HG03135 (cell line): ENCODE measurements at regions not wholly inside any gene's neighbourhood (a gene's known extent, or its start where the extent isn't known, plus 50 kb on each side); places are given as distances from the start of the nearest gene placed in this dataset.

ENCODE experiments used
- ATAC-seq: cut with Tn5 transposase; IDR thresholded peaks from one replicate; pipeline ENCODE4 v1.9.1; 2021; ENCODE audit warnings: mild to moderate bottlenecking, moderate library complexity; ENCODE audit not compliant: unreplicated experiment

DNA sequence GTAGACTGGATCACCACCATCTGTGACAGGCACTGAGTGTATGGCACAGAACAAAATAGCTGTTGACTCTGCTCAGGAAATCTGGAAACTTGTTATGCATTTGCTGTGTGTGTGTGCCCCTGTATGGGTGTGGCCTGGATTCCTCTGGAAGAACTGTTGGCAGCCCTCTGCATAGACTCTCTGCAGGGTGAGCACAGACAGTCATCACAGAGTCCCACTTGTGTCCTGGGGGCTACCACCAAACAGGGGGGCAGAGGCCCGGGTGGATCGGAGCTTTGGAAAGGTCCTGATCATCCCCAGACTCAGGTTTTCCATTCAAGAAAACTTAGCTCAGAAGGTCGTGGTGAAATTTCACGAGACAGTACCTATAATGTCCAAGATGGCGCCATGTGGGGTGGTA lies 258.6 kb downstream of the SOX11 start:
- ATAC-seq, result no peak

DNA sequence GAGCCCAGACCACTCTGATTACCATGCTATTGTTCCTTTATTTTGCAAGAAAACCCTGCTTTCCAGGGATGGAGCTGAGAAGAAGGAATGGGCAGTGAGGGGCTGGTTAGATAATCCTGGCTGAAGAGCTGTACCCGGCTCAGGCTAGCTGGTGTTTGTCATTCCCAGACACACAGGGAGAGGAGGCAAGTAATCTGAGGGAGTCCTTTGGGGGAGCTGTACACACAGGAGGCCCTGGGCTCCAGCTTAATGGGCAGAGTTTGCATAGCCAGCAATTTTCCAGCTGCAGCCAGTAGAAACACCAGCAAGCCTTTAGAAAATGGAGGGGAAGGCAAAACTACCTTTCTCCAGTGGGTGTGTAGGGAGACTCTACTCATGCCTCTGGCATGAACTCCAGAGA lies 259.3 kb downstream of the SOX11 start:
- ATAC-seq, result no peak

DNA sequence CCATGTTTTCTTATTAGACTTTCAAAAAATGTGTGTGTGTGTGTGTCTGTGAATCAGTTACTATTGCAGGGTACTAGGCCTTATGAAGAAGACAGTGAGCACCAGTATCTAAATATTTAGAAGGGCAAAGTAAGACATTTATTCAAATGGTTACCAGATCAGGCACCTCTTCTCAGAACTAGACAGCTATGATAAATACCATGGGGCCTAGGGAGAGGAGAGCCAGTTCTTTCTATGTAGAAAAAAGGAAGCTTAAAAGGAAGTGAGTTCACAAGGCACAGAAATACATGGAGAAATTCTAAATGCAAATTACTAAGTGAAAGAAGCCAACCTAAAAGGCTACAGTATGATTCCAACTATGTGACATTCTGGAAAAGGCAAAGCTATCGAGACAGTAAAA lies 261.3 kb downstream of the SOX11 start:
- no peak for ATAC-seq

DNA sequence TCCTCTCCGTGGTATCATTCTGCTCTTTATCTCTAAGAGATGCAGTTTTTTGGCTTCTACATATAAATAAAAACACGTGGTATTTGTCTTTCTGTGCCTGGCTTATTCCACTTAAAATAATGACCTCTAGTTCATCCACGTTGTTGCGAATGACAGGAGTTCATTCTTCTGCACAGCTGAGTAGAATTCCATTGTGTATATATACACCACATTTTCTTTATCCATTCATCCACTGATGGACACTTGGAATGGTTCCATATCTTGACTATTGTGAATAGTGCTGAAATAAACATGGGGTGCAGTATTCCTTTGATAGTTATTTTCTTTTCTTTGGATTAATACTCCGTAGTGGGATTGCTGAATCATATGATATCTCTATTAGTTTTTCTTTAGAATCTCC lies 262.3 kb downstream of the SOX11 start:
- no peak for ATAC-seq

DNA sequence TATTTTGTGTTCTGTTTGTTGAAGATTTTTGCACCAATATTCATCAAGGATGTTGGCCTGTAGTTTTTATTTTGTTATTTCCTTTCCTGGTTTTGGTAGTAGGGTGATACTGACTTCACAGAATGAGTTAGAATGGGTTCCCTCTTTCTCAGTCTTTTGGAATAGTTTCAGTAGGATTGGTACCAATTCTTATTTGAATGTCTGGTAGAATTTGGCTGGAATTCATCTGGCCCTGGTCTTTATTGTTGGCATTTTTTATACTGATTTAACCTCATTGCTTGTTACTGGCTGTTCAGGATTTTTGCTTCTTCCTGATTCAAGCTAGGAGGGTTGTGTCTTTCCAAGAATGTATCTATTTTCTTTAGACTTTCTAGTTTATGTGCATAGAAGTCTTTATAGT lies 263.7 kb downstream of the SOX11 start:
- no peak for ATAC-seq

DNA sequence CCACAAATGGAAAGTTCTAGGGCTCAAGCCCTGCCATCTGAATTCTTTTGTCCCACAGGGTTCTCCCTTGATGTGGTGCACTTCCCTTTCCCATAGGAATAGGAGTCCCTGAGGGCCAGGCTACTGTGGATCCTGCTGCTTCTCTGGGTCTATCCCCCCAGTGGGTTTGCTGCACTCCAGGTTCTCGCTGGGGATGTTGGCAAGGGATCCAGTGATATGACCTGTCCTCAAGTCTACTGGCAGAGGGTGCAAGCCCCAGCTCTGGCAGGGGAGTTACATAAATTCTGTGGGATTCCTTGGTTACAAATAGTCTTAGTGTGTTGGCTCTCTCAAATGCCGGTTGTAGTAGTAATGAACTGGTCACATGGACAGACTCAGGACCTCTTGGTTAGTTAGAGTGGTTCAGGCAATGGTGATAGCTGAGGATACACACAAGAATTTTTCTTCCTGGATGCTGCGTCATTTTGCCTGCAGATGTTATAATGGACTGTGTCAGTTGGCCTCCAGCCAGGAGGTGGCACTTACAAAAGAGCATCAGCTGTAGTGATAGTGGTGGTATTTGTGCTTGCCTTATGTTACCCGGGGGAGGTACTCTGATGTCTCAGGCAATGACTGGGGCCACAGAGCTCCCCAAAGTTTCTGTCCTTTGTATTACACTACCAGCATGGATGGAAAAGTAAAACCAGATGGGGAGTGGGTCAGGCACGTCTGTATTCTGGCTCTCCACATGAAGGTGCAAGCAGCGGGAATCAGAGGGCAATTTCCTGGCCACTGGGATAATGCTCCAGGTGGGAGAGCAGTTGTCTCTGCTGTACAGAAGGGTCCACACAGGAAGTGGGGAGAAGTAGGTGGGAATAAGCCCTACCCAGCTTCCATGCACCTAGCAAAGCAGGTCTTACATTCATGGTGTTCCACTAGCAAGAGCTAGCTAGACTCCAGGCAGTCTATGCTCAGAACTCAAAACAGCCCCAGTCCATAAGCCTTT lies 267.9 kb downstream of the SOX11 start:
- no peak for ATAC-seq

DNA sequence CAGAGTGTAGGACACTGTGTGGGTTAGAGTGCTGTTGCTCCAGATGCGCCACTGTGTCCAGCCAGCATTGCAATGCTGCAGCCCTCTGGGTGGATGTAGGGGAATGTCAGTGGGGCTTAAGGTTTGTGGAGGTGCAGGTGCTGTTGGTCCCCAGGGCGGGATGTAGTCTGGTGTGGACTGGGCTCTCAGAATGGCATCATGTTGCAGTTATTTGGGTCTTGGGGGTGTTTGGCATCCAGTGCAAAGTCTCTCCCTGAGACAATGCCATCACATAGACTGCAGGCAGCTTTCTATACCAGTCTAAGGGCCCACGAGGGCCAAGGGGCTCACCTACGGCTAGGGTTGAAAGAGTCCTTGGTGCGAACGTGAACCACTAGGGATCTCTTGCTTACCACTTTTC lies 275.3 kb downstream of the SOX11 start:
- ATAC-seq, result no peak

DNA sequence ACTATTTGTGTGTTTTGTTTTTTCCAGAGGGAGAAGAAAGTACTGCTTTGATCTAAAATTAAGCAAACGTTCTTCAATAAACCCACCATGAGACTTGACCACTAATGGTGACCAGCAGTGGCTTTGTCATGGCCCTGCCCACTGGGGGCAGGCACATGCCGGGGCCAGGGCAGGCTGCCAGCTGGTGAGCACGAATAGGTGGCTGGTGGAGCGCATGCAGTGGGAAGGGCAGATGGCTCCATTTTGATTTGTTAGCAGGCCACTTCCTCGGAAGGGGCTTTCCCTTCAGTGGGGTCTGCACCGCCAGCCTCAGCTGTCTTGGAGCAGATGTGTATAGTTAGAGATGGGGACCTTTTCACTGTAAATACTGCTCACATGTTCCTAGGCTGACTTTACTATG lies 277.1 kb downstream of the SOX11 start:
- no peak for ATAC-seq

DNA sequence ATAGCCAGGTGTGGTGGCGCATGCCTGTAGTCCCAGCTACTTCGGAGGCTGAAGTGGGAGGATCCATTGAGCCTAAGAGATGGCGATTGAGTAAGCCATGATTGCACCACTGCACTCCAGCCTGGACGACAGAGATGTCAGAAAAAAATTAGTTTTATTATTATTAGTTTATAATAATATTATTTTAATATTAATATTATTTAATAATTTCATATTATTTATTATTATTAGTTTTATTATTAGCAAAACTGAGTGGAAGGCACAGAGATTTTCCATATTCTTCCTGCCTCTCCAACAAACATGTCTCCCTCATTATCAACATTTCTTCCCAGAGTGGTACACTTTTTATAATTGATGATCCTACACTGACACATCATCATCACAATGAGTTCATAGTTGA lies 278.2 kb downstream of the SOX11 start:
- ATAC-seq, result no peak

DNA sequence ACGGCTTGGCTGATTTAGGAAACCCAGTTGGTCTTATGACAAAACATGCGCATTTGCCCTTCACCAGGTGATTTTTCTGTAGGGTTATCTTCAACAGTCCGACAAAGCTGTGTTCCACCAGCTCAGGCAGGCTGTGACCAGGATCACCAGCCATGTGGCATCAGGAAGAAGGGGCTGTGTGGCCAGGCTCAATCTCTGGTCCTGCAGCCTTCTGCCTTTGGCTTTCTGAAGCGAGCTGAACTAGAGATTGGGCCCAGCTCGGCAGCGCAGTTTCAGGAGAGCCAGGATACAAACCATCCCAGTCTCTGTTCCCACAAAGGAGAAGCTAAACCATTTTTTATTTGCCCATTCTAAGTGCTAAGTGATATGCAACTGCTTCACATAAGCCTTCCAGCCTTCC lies 282.3 kb downstream of the SOX11 start:
- ATAC-seq, result no peak

DNA sequence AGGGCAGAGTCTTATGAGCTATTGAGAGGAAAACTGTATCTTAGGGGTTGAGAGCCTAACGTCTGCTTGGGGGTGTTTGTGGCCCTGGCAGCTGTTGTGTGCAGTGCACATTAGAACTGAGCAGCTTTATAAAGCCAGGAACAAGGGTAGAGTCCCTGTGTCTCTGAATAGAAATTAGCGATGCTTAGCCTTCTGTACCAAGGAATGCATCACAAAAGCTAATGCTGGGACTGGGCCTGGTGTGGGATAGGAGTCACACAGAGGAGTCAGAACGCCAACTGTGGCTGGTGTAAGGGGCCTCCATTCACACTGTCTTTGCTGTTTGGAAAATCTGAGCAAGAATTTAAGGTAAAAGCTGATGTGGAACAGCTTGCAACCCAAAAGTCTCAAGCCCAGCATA lies 283.2 kb downstream of the SOX11 start:
- ATAC-seq, result no peak

DNA sequence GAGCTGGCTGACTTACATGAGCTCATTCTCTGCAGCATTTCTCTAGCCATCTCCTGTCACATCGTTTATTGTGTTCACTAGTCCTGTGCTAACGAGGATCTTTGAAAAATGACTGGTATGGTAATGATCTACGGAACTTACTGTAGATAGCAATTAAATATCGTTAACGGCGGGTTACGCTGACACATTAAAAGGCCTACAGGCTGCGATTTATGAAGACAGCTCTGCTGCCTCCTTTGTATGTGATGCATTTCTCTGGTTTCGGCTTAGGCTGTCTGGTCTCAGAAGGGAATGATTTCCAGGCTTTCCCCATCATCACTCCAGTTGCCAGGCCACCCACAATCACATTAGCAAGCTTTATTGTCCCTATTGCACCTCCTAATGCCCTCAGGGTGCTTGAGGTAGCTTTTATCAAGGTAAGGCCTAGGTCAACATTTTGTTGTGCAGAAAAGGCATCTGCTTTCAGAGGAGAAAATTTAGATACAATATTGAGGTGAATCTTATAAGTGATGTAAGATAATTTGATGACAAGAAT lies 284.4 kb downstream of the SOX11 start:
- ATAC-seq, result no peak

DNA sequence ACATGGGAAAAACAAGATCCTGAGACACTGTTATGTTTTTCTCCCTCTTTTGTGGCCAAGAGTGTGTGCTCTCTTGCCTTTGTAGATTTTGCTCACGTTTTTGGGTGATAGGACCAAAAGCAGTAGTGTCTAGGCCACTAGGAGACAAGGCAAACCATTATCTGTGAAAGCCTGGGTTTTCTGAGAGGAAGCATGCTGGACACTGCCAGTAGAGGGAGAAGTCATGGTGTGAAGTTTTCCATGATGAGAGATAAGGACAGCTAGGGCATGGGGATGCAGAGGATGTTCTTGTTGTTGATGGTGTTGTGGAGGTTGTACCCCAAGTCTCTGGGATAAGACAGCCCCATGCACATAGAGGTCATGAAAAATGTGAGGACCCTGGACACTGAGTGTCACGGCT lies 285.3 kb downstream of the SOX11 start:
- ATAC-seq, result no peak

DNA sequence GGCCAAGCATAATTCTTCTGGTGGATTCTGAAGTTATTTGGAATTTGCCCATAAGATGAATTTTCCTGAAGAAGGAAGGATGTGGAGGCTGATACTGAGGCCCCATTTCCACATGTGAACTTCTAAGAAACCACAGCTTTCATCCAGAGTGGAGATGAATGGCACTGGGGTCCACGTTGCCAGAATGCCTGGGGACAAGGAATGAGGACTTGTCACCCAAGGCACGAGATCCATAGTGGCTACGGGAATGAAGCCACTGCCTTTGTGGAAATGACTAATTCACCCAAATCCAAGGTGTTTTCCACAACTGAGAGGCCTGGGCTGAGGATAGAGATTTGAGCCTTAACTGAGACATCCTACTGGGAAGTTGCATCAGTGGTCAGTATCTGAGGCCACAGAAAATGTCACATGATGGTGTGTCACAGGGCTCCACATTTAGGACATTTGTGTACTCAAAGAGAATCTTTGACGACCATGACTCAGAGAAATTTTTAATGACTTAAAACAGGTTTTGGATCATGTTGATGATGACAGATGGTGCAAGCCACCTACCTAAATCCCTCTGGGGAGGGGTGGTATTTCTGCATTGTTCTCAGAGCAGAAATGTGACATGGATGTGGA lies 286.1 kb downstream of the SOX11 start:
- ATAC-seq, result no peak

DNA sequence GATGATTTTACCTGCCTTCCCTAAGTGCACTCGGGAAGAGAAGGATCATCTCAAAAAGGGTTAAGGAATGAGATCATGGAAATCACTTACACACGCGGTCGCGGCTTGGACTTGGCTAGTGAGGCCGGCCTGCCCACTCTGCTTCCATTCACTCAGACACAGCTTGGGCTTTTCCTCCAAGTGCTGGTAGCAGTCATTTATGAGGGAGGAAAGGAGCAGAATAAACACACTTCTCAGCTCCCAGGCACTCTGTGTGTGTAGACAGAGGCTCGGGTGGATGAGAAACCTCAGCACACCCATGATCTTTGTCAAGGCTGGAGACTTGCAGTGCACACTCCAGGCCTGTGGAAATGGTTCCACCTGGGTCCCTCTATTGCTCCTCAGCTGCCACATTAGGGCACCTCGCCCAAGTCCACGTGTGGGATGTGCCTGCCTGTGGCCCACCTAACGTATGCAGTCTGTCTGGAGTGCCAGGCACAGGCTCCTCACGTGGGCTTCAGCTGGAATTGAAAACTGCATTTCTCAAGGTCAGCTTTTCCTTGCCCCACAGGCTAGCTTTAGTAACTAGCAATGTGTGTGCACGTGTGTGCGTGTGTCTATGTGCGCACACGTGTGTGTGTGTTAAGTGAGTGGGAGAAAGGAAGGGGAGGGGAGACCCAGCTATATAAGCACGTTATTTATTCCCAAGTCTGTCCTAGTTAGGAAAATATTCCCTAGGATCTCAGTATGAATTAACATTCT lies 288.4 kb downstream of the SOX11 start:
- ATAC-seq, result no peak

DNA sequence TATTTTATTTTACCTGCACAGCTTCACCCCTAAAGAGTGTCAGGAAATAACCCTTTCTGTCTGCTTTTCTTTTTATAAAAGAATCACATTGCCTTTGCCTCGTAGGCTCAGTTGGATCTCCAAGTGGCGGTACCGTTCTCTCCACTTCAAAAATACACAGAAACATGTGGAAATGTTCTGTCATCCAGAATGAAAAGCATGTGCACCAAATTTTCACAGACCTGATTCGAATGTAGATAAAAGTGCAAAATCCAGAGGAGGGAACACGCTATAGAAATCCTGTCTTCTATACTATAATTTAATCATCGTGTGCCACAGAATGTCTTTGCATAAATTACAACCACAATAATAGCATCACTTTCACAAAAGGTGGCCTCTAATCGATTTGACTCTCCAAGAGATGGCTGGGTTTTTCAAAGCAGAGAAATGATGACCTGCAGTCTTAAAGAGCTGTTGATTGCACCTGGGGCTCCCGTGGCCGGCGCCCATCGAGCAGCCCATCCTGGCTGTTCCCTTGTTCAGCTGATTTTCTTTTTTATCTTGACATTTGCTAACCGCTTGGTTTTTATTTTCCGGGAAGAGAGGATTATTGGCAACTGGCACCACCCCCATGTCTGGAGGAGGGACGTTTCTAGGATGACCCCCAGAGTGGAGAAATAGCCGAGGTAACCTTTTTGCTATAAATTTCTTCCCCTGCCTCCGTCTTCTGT lies 290.2 kb downstream of the SOX11 start:
- ATAC-seq, result no peak

DNA sequence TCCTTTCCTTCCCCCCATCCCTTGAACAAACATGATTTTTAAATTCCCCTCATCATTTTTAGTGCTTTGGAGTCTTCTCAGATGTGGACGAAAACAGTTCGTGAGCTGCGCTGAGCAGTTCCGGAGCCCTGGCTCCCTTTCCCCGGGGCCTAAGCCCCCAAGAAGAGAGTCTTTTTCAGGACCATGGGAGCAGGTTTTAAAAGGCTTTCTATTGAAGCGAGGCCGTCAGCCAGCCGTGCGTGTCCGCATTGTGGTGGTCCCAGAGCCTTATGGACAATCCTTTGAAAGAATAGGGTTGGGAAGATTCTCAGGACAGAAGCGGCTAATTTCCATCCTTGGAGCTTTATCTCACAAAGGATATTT lies 290.7 kb downstream of the SOX11 start:
- ATAC-seq, result no peak

DNA sequence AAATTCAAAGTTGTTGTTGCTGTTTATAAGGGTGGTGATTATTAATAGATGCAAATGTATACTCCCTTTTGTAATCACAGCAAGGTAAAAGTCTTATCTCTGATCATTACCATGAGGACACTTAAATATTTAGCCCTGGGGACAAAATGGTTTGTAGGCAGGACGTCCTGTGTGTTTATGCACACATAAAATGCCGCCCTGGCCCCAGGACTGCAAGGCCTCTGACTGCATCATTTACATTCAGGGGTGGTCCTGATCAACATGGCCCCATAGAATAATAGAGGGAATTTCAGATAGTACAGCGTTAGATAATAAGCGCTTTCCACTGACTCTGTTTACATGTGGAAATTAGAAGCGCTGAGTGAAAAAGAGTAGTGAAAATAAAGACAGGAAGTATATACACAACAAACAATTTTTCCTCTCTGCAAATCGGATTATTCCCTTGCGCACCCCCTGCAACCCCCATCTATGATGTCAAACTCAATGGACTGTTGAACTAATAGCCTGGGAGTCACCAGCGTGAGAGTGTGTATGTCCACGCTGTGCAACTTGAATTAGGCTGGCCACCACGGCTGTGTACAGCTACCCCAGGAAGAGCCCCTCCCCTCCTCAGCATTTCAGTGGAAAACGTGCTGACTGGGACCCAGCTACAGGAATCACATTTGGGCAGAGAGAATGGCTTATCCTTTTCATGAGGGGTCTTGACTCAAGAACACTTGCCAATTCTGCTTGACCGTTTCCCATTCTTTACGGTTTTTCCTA lies 291.5 kb downstream of the SOX11 start:
- no peak for ATAC-seq

DNA sequence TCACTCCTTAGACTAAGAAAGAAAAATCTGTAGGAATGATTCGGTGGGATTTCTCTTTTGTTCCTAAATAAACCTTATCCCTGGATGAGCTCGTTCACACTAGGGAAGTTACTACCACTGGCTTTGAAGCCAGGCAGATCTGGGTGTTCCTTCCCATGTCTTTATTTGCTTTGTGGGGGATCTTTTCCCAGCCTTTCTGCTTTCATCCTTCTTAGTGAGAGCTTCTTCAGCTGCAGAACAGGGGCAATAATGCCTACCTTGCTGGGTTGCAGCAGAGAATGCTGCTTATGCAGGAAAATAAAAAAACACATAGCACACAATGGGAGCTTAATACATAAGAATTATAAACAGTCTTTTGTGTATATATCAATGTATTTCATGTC lies 292.1 kb downstream of the SOX11 start:
- ATAC-seq, result no peak

DNA sequence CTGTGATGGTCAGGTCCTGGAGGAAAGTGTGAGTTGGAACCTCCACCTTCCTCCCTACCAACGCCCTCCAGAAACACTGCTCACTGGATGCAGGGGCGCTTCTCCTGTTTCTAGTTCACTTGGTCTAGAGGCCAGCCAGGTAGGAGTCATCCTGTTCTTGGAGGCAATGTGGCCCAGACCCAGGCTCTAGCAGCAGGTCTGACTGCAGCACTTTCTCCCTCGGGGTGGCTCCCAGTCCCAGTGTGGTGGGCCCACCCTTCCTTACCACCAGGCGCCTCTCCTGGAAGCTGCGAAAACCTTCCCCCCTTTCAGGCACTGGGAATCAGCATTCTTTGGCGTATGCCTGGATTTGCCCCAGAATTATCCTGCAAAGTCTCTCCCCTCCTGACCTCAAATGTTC lies 292.8 kb downstream of the SOX11 start:
- ATAC-seq, result no peak
